Hepatocyte (in vitro differentiated cells): ENCODE measurements at regions not wholly inside any gene's neighbourhood (a gene's known extent, or its start where the extent isn't known, plus 50 kb on each side); places are given as distances from the start of the nearest gene placed in this dataset.

Experiments
- CTCF ChIP-seq: fragments of 200-600 bp; sonication (generic); IDR thresholded peaks from 2 replicates; pipeline ENCODE4 v1.5.1; 2016; ENCODE audit warnings: antibody characterized with exemption, mild to moderate bottlenecking; ENCODE audit not compliant: poor library complexity
- EZH2 ChIP-seq: fragments of 200-600 bp; sonication (generic); IDR thresholded peaks from 2 replicates; pipeline ENCODE4 v1.6.1; 2016; ENCODE audit warnings: antibody characterized with exemption, mild to moderate bottlenecking, borderline replicate concordance
- EZH2phosphoT487 ChIP-seq: fragments of 200-600 bp; sonication (generic); IDR thresholded peaks from one replicate; pipeline ENCODE4 v1.6.1; 2018; ENCODE audit warnings: antibody characterized with exemption, mild to moderate bottlenecking, low read depth, moderate library complexity; ENCODE audit not compliant: unreplicated experiment, severe bottlenecking

- TF ChIP-seq CTCF: no peak
- TF ChIP-seq EZH2phosphoT487: no peak
- no peak for TF ChIP-seq EZH2
Measured at GRCh38 chr2:211204456-211204855, 648.1 kb downstream of the CPS1 start.
